ENCODE measurements at regions not wholly inside any gene's neighbourhood (a gene's known extent, or its start where the extent isn't known, plus 50 kb on each side); places are given as distances from the start of the nearest gene placed in this dataset.
"Not testable (repeated sequence)": the region's sequence is repeated elsewhere in the genome, so short reads cannot be mapped to it uniquely, and the experiment has no call there.

DNA sequence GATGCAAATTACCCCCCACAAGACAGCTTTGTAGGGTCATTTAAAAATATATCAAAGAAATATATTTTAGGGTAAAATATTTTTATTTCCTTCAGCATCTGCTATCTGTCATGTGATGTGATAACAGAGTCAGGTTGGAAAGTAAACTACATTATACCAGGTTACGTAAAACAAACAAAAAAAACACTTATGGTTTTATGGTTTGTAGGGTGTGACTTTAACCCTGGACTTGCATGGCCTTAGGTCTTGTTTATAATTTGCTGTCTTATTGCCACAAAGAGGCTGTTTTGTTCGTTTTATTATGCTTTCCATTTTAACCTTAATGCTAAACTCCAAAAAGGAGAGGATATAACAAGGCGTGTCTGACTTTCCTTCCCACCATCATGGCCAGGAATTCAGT is 244.5 kb upstream of the MME start:
- 74 to 76% methylated on average over 3 of the region's 3 CpGs for WGBS, 2 donors
- no peak for TF ChIP-seq POLR2A (IDR thresholded peaks at IDR 0.05)
- TF ChIP-seq, protein P1, sequence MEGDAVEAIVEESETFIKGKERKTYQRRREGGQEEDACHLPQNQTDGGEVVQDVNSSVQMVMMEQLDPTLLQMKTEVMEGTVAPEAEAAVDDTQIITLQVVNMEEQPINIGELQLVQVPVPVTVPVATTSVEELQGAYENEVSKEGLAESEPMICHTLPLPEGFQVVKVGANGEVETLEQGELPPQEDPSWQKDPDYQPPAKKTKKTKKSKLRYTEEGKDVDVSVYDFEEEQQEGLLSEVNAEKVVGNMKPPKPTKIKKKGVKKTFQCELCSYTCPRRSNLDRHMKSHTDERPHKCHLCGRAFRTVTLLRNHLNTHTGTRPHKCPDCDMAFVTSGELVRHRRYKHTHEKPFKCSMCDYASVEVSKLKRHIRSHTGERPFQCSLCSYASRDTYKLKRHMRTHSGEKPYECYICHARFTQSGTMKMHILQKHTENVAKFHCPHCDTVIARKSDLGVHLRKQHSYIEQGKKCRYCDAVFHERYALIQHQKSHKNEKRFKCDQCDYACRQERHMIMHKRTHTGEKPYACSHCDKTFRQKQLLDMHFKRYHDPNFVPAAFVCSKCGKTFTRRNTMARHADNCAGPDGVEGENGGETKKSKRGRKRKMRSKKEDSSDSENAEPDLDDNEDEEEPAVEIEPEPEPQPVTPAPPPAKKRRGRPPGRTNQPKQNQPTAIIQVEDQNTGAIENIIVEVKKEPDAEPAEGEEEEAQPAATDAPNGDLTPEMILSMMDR (IDR thresholded peaks at IDR 0.05), result no peak
- intact Hi-C loops (cut with DNase I; ENCODE audit: low total_unique reads), result no loop called here
- DNase-seq (ENCODE audit: low spot score in 2 of 2), result no peak
- no peak overlapping the region for H3K4me3 ChIP-seq (ENCODE audit: low read depth, poor library complexity, severe bottlenecking)

DNA sequence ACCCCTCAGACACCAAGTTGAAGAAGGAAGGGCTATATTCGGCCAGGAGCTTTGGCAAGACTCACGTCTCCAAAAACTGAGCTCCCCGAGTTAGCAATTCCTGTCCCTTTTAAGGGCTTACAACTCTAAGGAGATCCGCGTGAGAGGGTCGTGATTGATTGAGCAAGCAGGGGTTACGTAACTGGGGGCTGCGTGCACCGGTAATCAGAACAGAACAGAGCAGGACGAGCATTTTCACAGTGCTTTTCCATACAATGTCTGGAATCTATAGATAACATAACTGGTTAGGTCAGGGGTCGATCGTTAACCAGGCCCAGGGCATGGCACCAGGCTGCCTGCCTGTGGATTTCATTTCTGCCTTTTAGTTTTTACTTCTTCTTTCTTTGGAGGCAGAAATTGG is 245.3 kb upstream of the MME start:
- H3K4me3 ChIP-seq (ENCODE audit: low read depth, poor library complexity, severe bottlenecking); intact Hi-C loops (cut with DNase I; ENCODE audit: low total_unique reads); DNase-seq (ENCODE audit: low spot score in 2 of 2): not testable (repeated sequence)
- 93% methylated on average over 12 of the region's 12 CpGs for WGBS, 2 donors

DNA sequence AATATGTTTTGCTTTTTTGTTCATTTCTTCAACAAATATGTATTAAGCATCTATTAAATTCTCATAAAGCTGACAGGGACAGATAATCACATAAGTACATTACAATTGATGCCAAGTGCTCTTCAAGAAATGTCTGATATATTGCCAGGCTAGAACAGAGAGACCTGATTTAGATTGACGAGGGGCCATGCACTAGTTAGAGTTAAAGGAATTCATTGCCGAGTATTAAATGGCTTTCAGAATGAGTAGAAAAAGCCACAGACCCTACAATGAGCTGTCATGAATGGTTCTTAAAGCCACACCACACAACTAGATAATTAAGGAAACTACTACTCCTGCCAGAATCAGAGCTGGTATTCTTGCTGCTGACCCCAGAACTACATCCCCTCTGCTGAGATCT is 250.2 kb upstream of the MME start:
- WGBS, 2 donors, result 48 to 60% methylated on average over 2 of the region's 2 CpGs
- H3K4me3 ChIP-seq (ENCODE audit: low read depth, poor library complexity, severe bottlenecking), result no peak overlapping the region
- intact Hi-C loops (cut with DNase I; ENCODE audit: low total_unique reads), result no loop called here
- DNase-seq (ENCODE audit: low spot score in 2 of 2), result no peak
- TF ChIP-seq, protein P1 (IDR thresholded peaks at IDR 0.05), result no peak
- TF ChIP-seq POLR2A (IDR thresholded peaks at IDR 0.05), result no peak

DNA sequence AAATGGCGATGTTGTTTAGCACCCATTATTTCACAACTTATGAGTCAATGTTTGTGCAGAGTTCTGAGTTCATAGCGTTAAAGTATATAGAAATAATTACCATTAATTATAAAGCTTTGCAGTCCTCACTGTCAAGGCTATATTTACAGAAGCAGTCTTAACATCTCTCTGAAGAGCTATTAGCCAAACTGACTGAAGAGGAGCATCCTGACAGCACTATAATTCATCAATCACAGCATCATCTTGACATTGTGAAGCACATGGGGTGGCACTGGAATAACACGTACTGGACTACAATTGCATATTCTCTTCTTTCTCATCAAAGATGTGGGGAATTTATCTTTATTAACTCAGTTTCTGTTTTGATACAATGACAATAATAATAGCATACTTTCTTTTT is 260.6 kb upstream of the MME start:
- DNase-seq (ENCODE audit: low spot score in 2 of 2), result no peak
- no peak overlapping the region for H3K4me3 ChIP-seq (ENCODE audit: low read depth, poor library complexity, severe bottlenecking)
- 90 to 91% methylated on average over 3 of the region's 3 CpGs for WGBS, 2 donors
- TF ChIP-seq, protein P1 (IDR thresholded peaks at IDR 0.05), result no peak
- no peak for TF ChIP-seq POLR2A (IDR thresholded peaks at IDR 0.05)
- intact Hi-C loops (cut with DNase I; ENCODE audit: low total_unique reads), result no loop called here

DNA sequence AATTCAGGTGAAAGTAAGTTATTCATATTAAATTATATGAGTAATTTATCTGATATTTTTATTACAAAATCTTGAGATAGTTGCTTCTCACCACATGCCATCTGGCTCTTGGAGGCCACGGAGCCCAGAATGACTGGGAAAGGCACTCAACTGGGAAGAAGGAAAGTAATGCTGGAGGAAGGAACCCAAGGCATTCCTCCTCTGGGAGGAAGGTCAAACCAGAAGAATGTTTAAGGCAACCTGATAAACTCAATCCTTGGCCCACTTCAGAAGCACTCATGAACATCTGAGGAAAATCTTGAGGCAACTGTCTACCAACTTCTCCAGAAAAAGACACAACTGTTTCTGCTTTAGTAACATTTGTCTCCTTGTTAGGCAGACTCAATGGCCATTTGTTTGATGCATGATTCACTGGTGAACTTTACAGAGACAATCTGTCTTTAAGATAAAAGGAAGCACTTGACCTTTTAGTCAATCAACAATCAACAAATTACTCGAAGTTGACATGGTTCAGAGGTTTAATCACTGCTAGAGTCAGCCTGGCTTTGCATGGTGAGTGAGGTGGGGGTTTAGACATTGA is 261.4 kb upstream of the MME start:
- DNase-seq (ENCODE audit: low spot score in 2 of 2), result no peak
- 69 to 73% methylated on average over 2 of the region's 2 CpGs for WGBS, 2 donors
- intact Hi-C loops (cut with DNase I; ENCODE audit: low total_unique reads), result no loop called here
- TF ChIP-seq POLR2A (IDR thresholded peaks at IDR 0.05), result no peak
- TF ChIP-seq, protein P1 (IDR thresholded peaks at IDR 0.05), result no peak
- no peak overlapping the region for H3K4me3 ChIP-seq (ENCODE audit: low read depth, poor library complexity, severe bottlenecking)

DNA sequence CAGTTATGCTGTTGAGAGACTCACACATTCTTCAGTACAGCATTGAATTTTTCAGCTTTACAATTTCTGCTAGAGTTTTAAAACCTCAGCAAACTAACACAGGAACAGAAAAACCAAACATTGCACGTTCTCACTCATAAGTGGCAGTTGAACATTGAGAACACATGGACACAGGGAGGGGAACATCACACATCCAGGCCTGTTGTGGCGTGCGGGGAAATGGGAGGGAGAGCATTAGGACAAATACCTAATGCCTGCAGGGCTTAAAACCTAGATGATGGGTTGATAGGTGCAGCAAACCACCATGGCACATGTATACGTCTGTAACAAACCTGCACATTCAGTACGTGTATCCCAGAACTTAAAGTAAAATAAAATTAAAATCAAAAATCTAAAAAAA is 270.1 kb upstream of the MME start:
- WGBS, 2 donors, result 66 to 73% methylated on average over 5 of the region's 5 CpGs
- intact Hi-C loops (cut with DNase I; ENCODE audit: low total_unique reads); H3K4me3 ChIP-seq (ENCODE audit: low read depth, poor library complexity, severe bottlenecking); DNase-seq (ENCODE audit: low spot score in 2 of 2): not testable (repeated sequence)

DNA sequence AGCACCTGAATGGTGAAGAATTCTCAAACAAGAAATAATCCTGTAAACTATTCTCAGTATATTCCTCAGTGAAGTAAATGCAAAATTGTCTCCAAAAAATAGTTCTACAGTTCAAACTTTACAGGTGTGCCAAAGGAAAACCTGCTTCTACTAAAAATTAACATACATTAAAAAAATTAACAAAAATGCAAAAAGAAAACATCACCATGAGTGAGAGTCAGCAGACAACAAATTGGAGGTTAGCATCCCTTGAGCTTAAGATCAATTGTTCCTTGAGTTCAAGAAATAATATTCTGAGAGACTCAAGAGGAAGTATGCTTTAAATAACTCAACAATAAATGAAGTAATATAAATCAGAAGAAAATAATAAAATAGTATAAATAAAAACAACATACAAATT is 278.4 kb upstream of the MME start:
- intact Hi-C loops (cut with DNase I; ENCODE audit: low total_unique reads), result no loop called here
- no peak for TF ChIP-seq POLR2A (IDR thresholded peaks at IDR 0.05)
- TF ChIP-seq, protein P1 (IDR thresholded peaks at IDR 0.05), result no peak
- H3K4me3 ChIP-seq (ENCODE audit: low read depth, poor library complexity, severe bottlenecking), result no peak overlapping the region

More for the DNA sequence above, 278.4 kb upstream of the MME start:
- no peak for DNase-seq (ENCODE audit: low spot score in 2 of 2)

Measured in lower leg skin (tissue), 4 donors.